SK-N-MC (cell line): ENCODE measurements at regions not wholly inside any gene's neighbourhood (a gene's known extent, or its start where the extent isn't known, plus 50 kb on each side); places are given as distances from the start of the nearest gene placed in this dataset.

Experiments used
- EZH2 ChIP-seq: fragments of 200-600 bp; sonication (generic); IDR thresholded peaks from one replicate; pipeline ENCODE4 v1.6.1; 2017; ENCODE audit warnings: antibody characterized with exemption
- FOXP2 ChIP-seq: optimal IDR thresholded peaks from 2 replicates; pipeline ENCODE3; 2011; ENCODE audit warnings: mild to moderate bottlenecking, moderate library complexity; ENCODE audit not compliant: insufficient read depth; ENCODE audit errors: extremely low read length, control extremely low read depth
- POLR2AphosphoS5 ChIP-seq: IDR thresholded peaks from 2 replicates; pipeline ENCODE4 v1.6.1; 2012; ENCODE audit warnings: mild to moderate bottlenecking, low read depth, low read length, borderline replicate concordance

DNA sequence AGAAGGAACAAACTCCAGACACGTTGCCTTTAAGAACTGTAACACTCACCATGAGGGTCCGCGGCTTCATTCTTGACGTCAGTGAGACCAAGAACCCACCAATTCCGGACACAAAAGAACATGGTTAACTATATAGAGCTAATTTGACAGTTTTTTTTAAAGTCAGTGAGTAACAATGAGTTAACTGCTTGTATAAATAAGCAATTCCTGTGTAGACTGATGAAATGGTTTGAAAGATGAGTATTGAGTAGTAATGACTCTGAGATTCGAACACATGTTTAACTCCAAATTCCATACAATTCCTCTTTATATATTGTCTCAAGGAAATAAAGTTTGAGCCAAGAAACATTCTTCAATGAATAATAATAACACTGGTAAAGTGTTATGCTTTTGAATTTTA lies 478.0 kb downstream of the MMUT start:
- TF ChIP-seq EZH2 (no peak), POLR2AphosphoS5 (no peak), FOXP2 (no peak)
